K562 (cell line): ENCODE measurements at regions not wholly inside any gene's neighbourhood (a gene's known extent, or its start where the extent isn't known, plus 50 kb on each side); places are given as distances from the start of the nearest gene placed in this dataset.

Experiments
- ATAC-seq: fragments of 200-7000 bp; cut with Tn5 transposase; 3 replicates; pipeline ENCODE4 v1.9.1; 2020; ENCODE audit warnings: moderate library complexity
- BruUV-seq: library from RNA; stranded (reverse); fragments of 400-500 nt; replicated peaks from 2 replicates; lab custom pipeline; 2021; lab: Mats Ljungman, UMichigan
- CTCF ChIA-PET: fragments of 300-600 bp; formaldehyde crosslinking; extraction: SDS; loops from one replicate; lab custom pipeline; 2021; ENCODE audit warnings: low intra/inter-chr PET ratio; lab: Yijun Ruan, JAX
- POLR2A ChIA-PET: fragments of 300-600, 350-650 bp; sonication (Branson Sonifier 250); formaldehyde crosslinking; extraction: SDS; loops from one replicate; lab custom pipeline; 2021; ENCODE audit warnings: antibody characterized with exemption, inconsistent platforms; lab: Yijun Ruan, JAX
- DNase-seq, 4 experiments: peaks; one replicate each; pipeline versions ENCODE4 v3.0.0 to v3.0.0-alpha.2; 2011 to 2018; ENCODE audit warnings: low spot score in 3 of 4, mixed read lengths in 3 of 4; ENCODE audit errors: extremely low read depth in 1 of 4
- FAIRE-seq: peaks from 2 replicates; lab custom pipeline; 2011; peaks lifted over from hg19 to GRCh38; lab: Jason Lieb, UNC
- H2AFZ ChIP-seq: 2 replicates; pipeline ENCODE4 v1.6.0; 2011; ENCODE audit warnings: low read depth, low read length, control low read depth, inconsistent platforms
- H3K27ac ChIP-seq: fragments of 200-600 bp; 3 replicates; pipeline ENCODE4 v1.8.0; 2011; ENCODE audit warnings: low read depth, mild to moderate bottlenecking, control low read depth, inconsistent platforms, low read length, moderate library complexity, mixed read lengths; ENCODE audit errors: extremely low read depth
- H3K27me3 ChIP-seq, 2 experiments: fragments of 300-600 bp in 1 of 2; 2 replicates in 1 of 2; 3 replicates in 1 of 2; pipeline versions ENCODE4 v1.6.0 to v1.8.0; 2011; ENCODE audit warnings: inconsistent platforms in 2 of 2, low read length in 2 of 2, mild to moderate bottlenecking in 1 of 2, mixed read lengths in 1 of 2, moderate library complexity in 1 of 2; ENCODE audit not compliant: control insufficient read depth in 2 of 2, insufficient read depth in 2 of 2
- H3K36me3 ChIP-seq: fragments of 300-600 bp; 3 replicates; pipeline ENCODE4 v1.8.0; 2011; ENCODE audit warnings: mild to moderate bottlenecking, low read length, inconsistent platforms; ENCODE audit not compliant: control insufficient read depth, insufficient read depth
- H3K4me1 ChIP-seq, 2 experiments: fragments of 200-600 bp in 1 of 2; replicated peaks in 1 of 2; 2 replicates in 1 of 2; 3 replicates in 1 of 2; pipeline versions ENCODE4 v1.5.1 to v1.8.0; 2011; ENCODE audit warnings: inconsistent platforms in 2 of 2, low read length in 2 of 2, mild to moderate bottlenecking in 1 of 2, mixed read lengths in 1 of 2, moderate library complexity in 1 of 2; ENCODE audit not compliant: control insufficient read depth in 2 of 2, insufficient read depth in 2 of 2
- H3K4me2 ChIP-seq: 2 replicates; pipeline ENCODE4 v1.6.1; 2011; ENCODE audit warnings: low read length, control low read depth, inconsistent platforms, mixed read lengths; ENCODE audit not compliant: insufficient read depth
- H3K4me3 ChIP-seq: fragments of 200-600 bp; sonication (generic), shearing (Covaris generic); 2 replicates; pipeline ENCODE4 v1.5.1; 2016; ENCODE audit warnings: control low read depth, inconsistent platforms
- H3K79me2 ChIP-seq: fragments of 200-600 bp; 3 replicates; pipeline ENCODE4 v1.8.0; 2011; ENCODE audit warnings: low read length, inconsistent platforms; ENCODE audit not compliant: control insufficient read depth, insufficient read depth
- H3K9ac ChIP-seq, 2 experiments: 2 replicates each; pipeline versions ENCODE4 v1.6.0 to v1.6.1; 2011; ENCODE audit warnings: low read depth in 2 of 2, low read length in 2 of 2, control low read depth in 1 of 2, inconsistent platforms in 1 of 2, mild to moderate bottlenecking in 1 of 2, mixed read lengths in 1 of 2; ENCODE audit not compliant: insufficient read depth in 1 of 2
- H3K9me1 ChIP-seq: one replicate; pipeline ENCODE4 v1.6.0; 2011; ENCODE audit warnings: inconsistent platforms, mild to moderate bottlenecking, low read length, moderate library complexity; ENCODE audit not compliant: control insufficient read depth, insufficient read depth
- H3K9me3 ChIP-seq: replicated peaks from 2 replicates; pipeline ENCODE4 v1.5.1; 2011; ENCODE audit warnings: low read depth, low read length, inconsistent platforms; ENCODE audit not compliant: control insufficient read depth, insufficient read depth
- H4K20me1 ChIP-seq: replicated peaks from 2 replicates; pipeline ENCODE4 v1.6.1; 2011; ENCODE audit warnings: low read length, inconsistent platforms, mixed read lengths; ENCODE audit not compliant: control insufficient read depth, insufficient read depth
- EGR1 ChIP-seq: fragments of 450-650 bp; conservative IDR thresholded peaks from 2 replicates; pipeline ENCODE4 v1.6.1; 2017; ENCODE audit warnings: mild to moderate bottlenecking
- NR2C2 ChIP-seq, 2 experiments: fragments of 200-800 bp in 1 of 2; sonication (Bioruptor generic) in 1 of 2; sonication (generic) in 1 of 2; formaldehyde crosslinking in 1 of 2; IDR thresholded peaks; 2 replicates each; pipeline versions ENCODE4 v1.6.1 to v1.8.0; 2016 to 2022; ENCODE audit warnings: mild to moderate bottlenecking in 1 of 2, missing compliant biosample characterization in 1 of 2, missing genetic modification characterization in 1 of 2, missing genetic modification reagents in 1 of 2
- PYGO2 ChIP-seq: fragments of 450-650 bp; IDR thresholded peaks from 2 replicates; pipeline ENCODE4 v1.6.1; 2016; ENCODE audit warnings: mild to moderate bottlenecking, missing genetic modification characterization, moderate library complexity, missing compliant biosample characterization
- SP2 ChIP-seq: IDR thresholded peaks from 2 replicates; pipeline ENCODE4 v1.6.1; 2011; ENCODE audit warnings: mild to moderate bottlenecking, low read depth, low read length, moderate library complexity; ENCODE audit not compliant: poor library complexity, severe bottlenecking; ENCODE audit errors: extremely low read depth
- THRA ChIP-seq: fragments of 450-650 bp; IDR thresholded peaks from 2 replicates; pipeline ENCODE4 v1.6.1; 2017; ENCODE audit warnings: mild to moderate bottlenecking, moderate library complexity
- ZFP36 ChIP-seq: fragments of 150-350 bp; IDR thresholded peaks from 2 replicates; pipeline ENCODE4 v1.6.1; 2018; ENCODE audit warnings: low read length, low read depth; ENCODE audit not compliant: partially characterized antibody
- ZNF699 ChIP-seq: fragments of 250-450 bp; sonication (Bioruptor Pico); IDR thresholded peaks from 2 replicates; pipeline ENCODE4 v1.8.0; 2021; ENCODE audit warnings: mild to moderate bottlenecking, moderate library complexity; ENCODE audit not compliant: insufficient replicate concordance
- WGBS: fragments of 100-300 bp; shearing (Covaris generic); methylation state at CpG from one replicate; pipeline ENCODE4 v1.1.6; 2016; ENCODE audit warnings: low coverage, mixed read lengths; ENCODE audit not compliant: insufficient coverage; ENCODE audit errors: missing lambda C conversion rate; 5-methylcytosine and 5-hydroxymethylcytosine counted together
- in situ Hi-C: fragments of 300-500 bp; cut with MboI; formaldehyde crosslinking; loops from 4 replicates; pipeline ENCODE4 v1.15.0; 2018; ENCODE audit warnings: inconsistent platforms, mixed read lengths
- intact Hi-C: fragments of 100-400 bp; cut with micrococcal nuclease; formaldehyde crosslinking; loops from 2 replicates; pipeline ENCODE4 v1.14.2; 2022

GRCh38 chr4:32826169-32826568 is 2106.0 kb downstream of the PCDH7 start:
- intact Hi-C loops: no loop called here
- Histone ChIP-seq H3K9ac (no peak overlapping the region), H3K27ac (no peak overlapping the region), H3K9me3 (no peaks in the 10 kb centered on the region), H3K79me2 (no peaks in the 10 kb centered on the region), H3K4me3 (no peak overlapping the region), H2AFZ (no peak overlapping the region), H3K27me3 (no peaks in the 10 kb centered on the region), H3K4me1 (no peaks in the 10 kb centered on the region), H4K20me1 (no peaks in the 10 kb centered on the region), H3K9me1 (no peaks in the 10 kb centered on the region), H3K4me2 (no peak overlapping the region), H3K36me3 (no peaks in the 10 kb centered on the region)
- DNase-seq: peak in 1 of 4 experiments; percentile 4
- ChIA-PET POLR2A (no interaction called here), CTCF (no interaction called here)
- no TSS peak for BruUV-seq
- FAIRE-seq: no peak
- in situ Hi-C loops: no loop called here
- TF ChIP-seq ZFP36: peak; percentile 63
- no peak for TF ChIP-seq THRA
- 2% methylated on average over 3 of the region's 3 CpGs for WGBS
- ATAC-seq: no peak

- in situ Hi-C loops: no loop called here
- no peak overlapping the region for H2AFZ ChIP-seq
- no peak for FAIRE-seq
- intact Hi-C loops: no loop called here
- H3K79me2 ChIP-seq: no peaks in the 10 kb centered on the region
- H3K9me3 ChIP-seq: no peaks in the 10 kb centered on the region
- no peaks in the 10 kb centered on the region for H3K27me3 ChIP-seq
- ChIA-PET CTCF (no interaction called here), POLR2A (interaction anchor here (0.6 kb wide), 1 partner anchor 1921 kb away, joined by 3 read pairs; no protein-coding TSS in a partner anchor)
- H3K9ac ChIP-seq: no peak overlapping the region
- H3K4me1 ChIP-seq: no peaks in the 10 kb centered on the region
- H4K20me1 ChIP-seq: no peaks in the 10 kb centered on the region
- WGBS: 0% methylated on average over 1 of the region's 1 CpG
- no TSS peak for BruUV-seq
- H3K4me2 ChIP-seq: no peak overlapping the region
- ATAC-seq: no peak
- no peaks in the 10 kb centered on the region for H3K9me1 ChIP-seq
- DNase-seq: no peak
- H3K36me3 ChIP-seq: no peaks in the 10 kb centered on the region
- H3K27ac ChIP-seq: no peak overlapping the region
- H3K4me3 ChIP-seq: no peak overlapping the region
- TF ChIP-seq PYGO2 (tag) (no peak), NR2C2 (CRISPR knock-in tag; IDR thresholded peaks at IDR 0.05) (no peak), NR2C2 (tag; IDR thresholded peaks at IDR 0.05) (no peak), SP2 (no peak), EGR1 (no peak), ZNF699 (no peak)
These were observed 2110.0 kb downstream of the PCDH7 start for GRCh38 chr4:32830160-32830559.
